HepG2 (cell line): ENCODE measurements at regions not wholly inside any gene's neighbourhood (a gene's known extent, or its start where the extent isn't known, plus 50 kb on each side); places are given as distances from the start of the nearest gene placed in this dataset.

ENCODE experiments used
- ATAC-seq: fragments of 200-7000 bp; cut with Tn5 transposase; 3 replicates; pipeline ENCODE4 v1.9.1; 2020; ENCODE audit warnings: mild to moderate bottlenecking, moderate library complexity
- BruUV-seq: library from RNA; stranded (reverse); fragments of 400-500 nt; replicated peaks from 2 replicates; lab custom pipeline; 2021; lab: Mats Ljungman, UMichigan
- CTCF ChIA-PET: fragments of 300-600 bp; formaldehyde crosslinking; extraction: SDS; loops from one replicate; lab custom pipeline; 2021; ENCODE audit warnings: low total read pairs, inconsistent platforms, low intra/inter-chr PET ratio; lab: Yijun Ruan, JAX
- POLR2A ChIA-PET: fragments of 350-600 bp; sonication (Branson Sonifier 250); formaldehyde crosslinking; loops from one replicate; lab custom pipeline; 2020; ENCODE audit warnings: antibody characterized with exemption, inconsistent platforms; lab: Yijun Ruan, JAX
- DNase-seq: peaks from one replicate; pipeline ENCODE4 v3.0.0-alpha.2; 2015; ENCODE audit warnings: low spot score
- FAIRE-seq: peaks from 3 replicates; lab custom pipeline; 2011; peaks lifted over from hg19 to GRCh38; lab: Jason Lieb, UNC
- H2AFZ ChIP-seq: one replicate; pipeline ENCODE4 v1.6.1; 2011; ENCODE audit warnings: low read length, inconsistent platforms
- H3K27ac ChIP-seq: fragments of 300-600 bp; 3 replicates; pipeline ENCODE4 v1.8.0; 2011; ENCODE audit warnings: mixed run types, mild to moderate bottlenecking, mixed read lengths, low read length, inconsistent platforms; ENCODE audit not compliant: insufficient read depth; ENCODE audit errors: extremely low read length
- H3K27me3 ChIP-seq, 2 experiments: fragments of 200-600 bp in 1 of 2; 2 replicates in 1 of 2; 3 replicates in 1 of 2; pipeline versions ENCODE4 v1.6.0 to v1.8.0; 2011; ENCODE audit warnings: low read length in 2 of 2, mild to moderate bottlenecking in 2 of 2, moderate library complexity in 2 of 2, inconsistent platforms in 1 of 2; ENCODE audit not compliant: insufficient read depth in 2 of 2, control insufficient read depth in 1 of 2
- H3K36me3 ChIP-seq, 2 experiments: fragments of 200-600 bp in 1 of 2; replicated peaks in 1 of 2; 2 replicates in 1 of 2; 3 replicates in 1 of 2; pipeline versions ENCODE4 v1.5.1 to v1.8.0; 2011; ENCODE audit warnings: low read length in 2 of 2, inconsistent platforms in 1 of 2; ENCODE audit not compliant: insufficient read depth in 2 of 2, control insufficient read depth in 1 of 2
- H3K4me1 ChIP-seq: 2 replicates; pipeline ENCODE4 v1.5.1; 2012; ENCODE audit warnings: low read length, inconsistent platforms; ENCODE audit not compliant: insufficient read depth
- H3K4me2 ChIP-seq: 2 replicates; pipeline ENCODE4 v1.6.0; 2011; ENCODE audit warnings: low read depth, low read length, inconsistent platforms
- H3K4me3 ChIP-seq, 3 experiments: fragments of 200-600 bp in 1 of 3; sonication (generic), shearing (Covaris generic) in 1 of 3; replicated peaks in 1 of 3; 2 replicates each; pipeline ENCODE4 v1.5.1; 2011 to 2016; ENCODE audit warnings: low read length in 3 of 3, inconsistent platforms in 2 of 3, low read depth in 2 of 3, mild to moderate bottlenecking in 2 of 3, control low read depth in 1 of 3, mixed read lengths in 1 of 3; ENCODE audit not compliant: insufficient read depth in 1 of 3
- H3K79me2 ChIP-seq: one replicate; pipeline ENCODE4 v1.6.1; 2011; ENCODE audit warnings: low read length, inconsistent platforms; ENCODE audit not compliant: insufficient read depth
- H3K9ac ChIP-seq: 2 replicates; pipeline ENCODE4 v1.6.0; 2011; ENCODE audit warnings: mild to moderate bottlenecking, low read depth, low read length, inconsistent platforms; ENCODE audit not compliant: insufficient read depth
- H3K9me3 ChIP-seq: 2 replicates; pipeline ENCODE4 v1.5.1; 2012; ENCODE audit warnings: mild to moderate bottlenecking, low read length
- H4K20me1 ChIP-seq: 2 replicates; pipeline ENCODE4 v1.6.0; 2011; ENCODE audit warnings: inconsistent platforms, mild to moderate bottlenecking, low read length, moderate library complexity; ENCODE audit not compliant: insufficient read depth
- ARNTL ChIP-seq: sonication (generic); formaldehyde crosslinking; IDR thresholded peaks from 2 replicates; pipeline ENCODE4 v1.4.0; 2020; ENCODE audit warnings: mild to moderate bottlenecking, missing genetic modification reagents
- FOXP1 ChIP-seq, 2 experiments: fragments of 450-650 bp in 1 of 2; IDR thresholded peaks; 2 replicates each; pipeline ENCODE4 v1.6.1; 2017 to 2018; ENCODE audit warnings: antibody characterized with exemption in 1 of 2
- HNRNPLL ChIP-seq: fragments of 200-400 bp; formaldehyde crosslinking; IDR thresholded peaks from 2 replicates; pipeline ENCODE4 v1.6.1; 2017; ENCODE audit warnings: mild to moderate bottlenecking, low read depth, low read length; ENCODE audit not compliant: poor library complexity, severe bottlenecking
- IKZF5 ChIP-seq: IDR thresholded peaks from 2 replicates; pipeline ENCODE4 v1.6.1; 2018; ENCODE audit warnings: missing genetic modification reagents, mild to moderate bottlenecking, missing compliant biosample characterization
- MED8 ChIP-seq: sonication (generic); formaldehyde crosslinking; IDR thresholded peaks from 2 replicates; pipeline ENCODE4 v1.8.1; 2023; ENCODE audit warnings: mild to moderate bottlenecking, missing genetic modification reagents; ENCODE audit not compliant: insufficient replicate concordance
- NCOA1 ChIP-seq: sonication (generic); formaldehyde crosslinking; IDR thresholded peaks from 2 replicates; pipeline ENCODE4 v1.9.0; 2021; ENCODE audit warnings: missing genetic modification reagents
- NR3C1 ChIP-seq: sonication (generic); formaldehyde crosslinking; IDR thresholded peaks from 2 replicates; pipeline ENCODE4 v1.4.0; 2020; ENCODE audit warnings: missing genetic modification reagents
- ONECUT2 ChIP-seq: sonication (generic); formaldehyde crosslinking; IDR thresholded peaks from 2 replicates; pipeline ENCODE4 v1.4.0; 2020; ENCODE audit warnings: missing genetic modification reagents
- PPARG ChIP-seq: conservative IDR thresholded peaks from 2 replicates; pipeline ENCODE4 v1.6.1; 2016; ENCODE audit warnings: missing biosample characterization, missing genetic modification reagents
- SETDB1 ChIP-seq: sonication (generic); formaldehyde crosslinking; IDR thresholded peaks from 2 replicates; pipeline ENCODE4 v1.5.1; 2020; ENCODE audit warnings: missing genetic modification reagents, mild to moderate bottlenecking, borderline replicate concordance
- SKI ChIP-seq: fragments of 450-650 bp; IDR thresholded peaks from one replicate; pipeline ENCODE4 v1.6.1; 2018; ENCODE audit warnings: mild to moderate bottlenecking; ENCODE audit not compliant: partially characterized antibody
- SNAI1 ChIP-seq: sonication (generic); formaldehyde crosslinking; IDR thresholded peaks from 2 replicates; pipeline ENCODE4 v1.5.0; 2020; ENCODE audit warnings: mild to moderate bottlenecking, missing genetic modification reagents, borderline replicate concordance
- SSRP1 ChIP-seq: IDR thresholded peaks from 2 replicates; pipeline ENCODE4 v1.6.1; 2016; ENCODE audit warnings: control low read depth
- ZBTB2 ChIP-seq: sonication (generic); formaldehyde crosslinking; IDR thresholded peaks from 2 replicates; pipeline ENCODE4 v1.8.0; 2022; ENCODE audit warnings: low read depth, missing genetic modification reagents
- ZBTB7B ChIP-seq: sonication (generic); formaldehyde crosslinking; IDR thresholded peaks from 2 replicates; pipeline ENCODE4 v1.4.0; 2020; ENCODE audit warnings: missing genetic modification reagents
- ZNF33B ChIP-seq: sonication (generic); formaldehyde crosslinking; IDR thresholded peaks from 2 replicates; pipeline ENCODE4 v1.5.1; 2020; ENCODE audit warnings: mild to moderate bottlenecking, missing genetic modification reagents
- ZNF614 ChIP-seq: IDR thresholded peaks from 2 replicates; pipeline ENCODE4 v1.6.1; 2018; ENCODE audit warnings: missing biosample characterization, missing genetic modification reagents, inconsistent platforms, borderline replicate concordance
- ZSCAN30 ChIP-seq: sonication (generic); formaldehyde crosslinking; IDR thresholded peaks from 2 replicates; pipeline ENCODE4 v1.5.0; 2020; ENCODE audit warnings: mild to moderate bottlenecking, missing genetic modification reagents
- WGBS: methylation state at CpG from one replicate; pipeline ENCODE4 v1.1.6; 2017; ENCODE audit warnings: low lambda C conversion rate; 5-methylcytosine and 5-hydroxymethylcytosine counted together
- in situ Hi-C: cut with HindIII; loops from 2 replicates; pipeline ENCODE4 v1.10.0; 2017; ENCODE audit warnings: low pct_unique_long_range_greater_than_20kb; ENCODE audit not compliant: extremely low pct_ligation_motif_present
- intact Hi-C: fragments of 100-400 bp; cut with micrococcal nuclease; formaldehyde crosslinking; loops from one replicate; pipeline ENCODE4 v1.10.0; 2022; ENCODE audit not compliant: unreplicated experiment
- TF ChIP-seq, protein P1 (sequence below): sonication (generic); formaldehyde crosslinking; IDR thresholded peaks from 2 replicates; pipeline ENCODE4 v1.4.0; 2020; ENCODE audit warnings: missing genetic modification reagents; ENCODE audit errors: not compliant biosample characterization

- intact Hi-C loops, result no loop called here
Observed at GRCh38 chr5:13524936-13525335, 419.6 kb downstream of the DNAH5 start.

DNA sequence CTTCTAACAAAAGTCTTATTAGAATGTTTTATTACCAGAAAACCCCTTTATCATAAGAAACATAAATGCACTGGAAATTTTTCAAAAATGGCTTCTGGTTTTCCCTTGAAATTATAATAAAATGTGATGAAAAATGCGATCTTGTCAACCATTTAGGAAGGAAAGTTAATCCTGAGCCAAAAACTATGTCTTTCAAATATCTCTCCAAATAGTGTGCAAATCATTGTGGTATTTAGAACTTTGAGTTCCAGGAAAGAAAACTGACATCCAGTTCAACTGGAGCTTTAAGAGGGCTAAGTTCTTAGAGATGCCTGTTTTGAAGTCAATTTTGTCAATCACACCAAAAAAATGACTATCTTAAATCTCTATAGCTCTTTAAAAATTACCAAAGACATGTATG, 425.4 kb downstream of the DNAH5 start:
- in situ Hi-C loops (no loop called here), intact Hi-C loops (no loop called here)
- Histone ChIP-seq H4K20me1 (no peaks in the 10 kb centered on the region), H3K4me2 (no peak overlapping the region), H3K4me1 (no peaks in the 10 kb centered on the region), H3K27me3 (no peaks in the 10 kb centered on the region), H3K36me3 (no peaks in the 10 kb centered on the region), H2AFZ (no peak overlapping the region), H3K79me2 (no peaks in the 10 kb centered on the region), H3K27ac (no peak overlapping the region), H3K9ac (no peak overlapping the region), H3K9me3 (peaks cover 81% of the 10 kb centered on the region), H3K4me3 (no peak overlapping the region)
- DNase-seq, result no peak
- ChIA-PET CTCF (no interaction called here), POLR2A (no interaction called here)
- ATAC-seq, result no peak
- FAIRE-seq, result no peak
- WGBS, result 10% methylated on average over 1 of the region's 1 CpG
- no TSS peak for BruUV-seq
- no peak for TF ChIP-seq SKI
- TF ChIP-seq NCOA1 (CRISPR knock-in tag), result no peak
- TF ChIP-seq ZNF614, result no peak
- no peak for TF ChIP-seq MED8 (CRISPR knock-in tag)
- TF ChIP-seq ZSCAN30 (CRISPR knock-in tag), result no peak
- TF ChIP-seq, protein P1, sequence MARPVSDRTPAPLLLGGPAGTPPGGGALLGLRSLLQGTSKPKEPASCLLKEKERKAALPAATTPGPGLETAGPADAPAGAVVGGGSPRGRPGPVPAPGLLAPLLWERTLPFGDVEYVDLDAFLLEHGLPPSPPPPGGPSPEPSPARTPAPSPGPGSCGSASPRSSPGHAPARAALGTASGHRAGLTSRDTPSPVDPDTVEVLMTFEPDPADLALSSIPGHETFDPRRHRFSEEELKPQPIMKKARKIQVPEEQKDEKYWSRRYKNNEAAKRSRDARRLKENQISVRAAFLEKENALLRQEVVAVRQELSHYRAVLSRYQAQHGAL (CRISPR knock-in tag), result no peak
- TF ChIP-seq PPARG (CRISPR knock-in tag), result no peak
- TF ChIP-seq SETDB1 (CRISPR knock-in tag), result no peak
- TF ChIP-seq ONECUT2 (CRISPR knock-in tag), result no peak
- TF ChIP-seq HNRNPLL, result no peak
- TF ChIP-seq IKZF5 (CRISPR knock-in tag), result no peak
- TF ChIP-seq ARNTL (CRISPR knock-in tag), result no peak
- no peak for TF ChIP-seq ZBTB2 (CRISPR knock-in tag)
- TF ChIP-seq ZNF33B (CRISPR knock-in tag), result no peak
- no peak for TF ChIP-seq SSRP1 (CRISPR knock-in tag)
- no peak for TF ChIP-seq ZBTB7B (CRISPR knock-in tag)

More at GRCh38 chr5:13524936-13525335, 419.6 kb downstream of the DNAH5 start:
- H3K27me3 ChIP-seq, result no peaks in the 10 kb centered on the region
- H3K4me1 ChIP-seq, result no peaks in the 10 kb centered on the region
- CTCF ChIA-PET, result no interaction called here
- FAIRE-seq, result no peak
- no peak for ATAC-seq
- TF ChIP-seq NR3C1 (CRISPR knock-in tag), result no peak
- TF ChIP-seq FOXP1 (IDR thresholded peaks at IDR 0.05), result no peak
- 0 out of 2 replicates have a peak, but pooled peaks have one; percentile 8 for TF ChIP-seq FOXP1 (CRISPR knock-in tag; IDR thresholded peaks at IDR 0.05)
- TF ChIP-seq SNAI1 (CRISPR knock-in tag), result no peak
- no TSS peak for BruUV-seq
- 0% methylated on average over 2 of the region's 2 CpGs for WGBS
- H3K9ac ChIP-seq, result no peak overlapping the region
- H3K79me2 ChIP-seq, result no peaks in the 10 kb centered on the region
- no peak overlapping the region for H3K4me3 ChIP-seq
- no peak overlapping the region for H3K27ac ChIP-seq
- in situ Hi-C loops, result no loop called here
- H3K36me3 ChIP-seq, result no peaks in the 10 kb centered on the region
- no peak overlapping the region for H3K4me2 ChIP-seq
- peaks cover 41% of the 10 kb centered on the region; the same call in 1 of the 2 replicates for H3K9me3 ChIP-seq
- H2AFZ ChIP-seq, result no peak overlapping the region
- H4K20me1 ChIP-seq, result no peaks in the 10 kb centered on the region
- POLR2A ChIA-PET, result no interaction called here
- DNase-seq, result no peak
